ENCODE measurements at regions not wholly inside any gene's neighbourhood (a gene's known extent, or its start where the extent isn't known, plus 50 kb on each side); places are given as distances from the start of the nearest gene placed in this dataset.

- Histone ChIP-seq H3K9me3 (no peaks in the 10 kb centered on the region), H3K4me1 (no peaks in the 10 kb centered on the region), H3K4me3 (no peak overlapping the region), H3K4me2 (no peak overlapping the region), H3K27ac (no peak overlapping the region)
- DNase-seq (ENCODE audit: low read depth in 1 of 2, low spot score in 1 of 2) (no peak), FAIRE-seq (no peak), ATAC-seq (no peak)
- WGBS (ENCODE audit: missing lambda C conversion rate): 17% methylated on average over 3 of the region's 3 CpGs
- POLR2A ChIA-PET: no interaction called here
- CTCF ChIA-PET: no interaction called here
- TF ChIP-seq MAFK (IDR thresholded peaks at IDR 0.05; ENCODE audit: partially characterized antibody) (peak; percentile 72), NFE2L2 (conservative IDR thresholded peaks at IDR 0.05; ENCODE audit: low read length) (peak; percentile 58), JUN (IDR thresholded peaks at IDR 0.05) (no peak), KDM5A (IDR thresholded peaks at IDR 0.05) (no peak), SREBF2 (IDR thresholded peaks at IDR 0.05) (no peak)
These were observed 60.8 kb upstream of the FMR1 start for GRCh38 chrX:147850875-147851274.

GRCh38 chrX:147853701-147854100 lies 58.0 kb upstream of the FMR1 start:
- POLR2A ChIA-PET: no interaction called here

GRCh38 chrX:147859666-147860065 lies 52.1 kb upstream of the FMR1 start:
- Histone ChIP-seq H3K4me2 (no peak overlapping the region), H3K9me3 (no peaks in the 10 kb centered on the region), H3K4me1 (no peaks in the 10 kb centered on the region), H3K27ac (no peak overlapping the region), H3K4me3 (no peak overlapping the region)
- DNase-seq (ENCODE audit: low read depth in 1 of 2, low spot score in 1 of 2): no peak
- ATAC-seq: no peak
- FAIRE-seq: peak; percentile 7
- CTCF ChIA-PET: no interaction called here
- TF ChIP-seq HOXB5 (CRISPR knock-in tag; IDR thresholded peaks at IDR 0.05): no peak
- POLR2A ChIA-PET: no interaction called here
- 0% methylated on average over 2 of the region's 2 CpGs for WGBS (ENCODE audit: missing lambda C conversion rate)

More at GRCh38 chrX:147853701-147854100, 58.0 kb upstream of the FMR1 start:
- Histone ChIP-seq H3K4me2 (no peak overlapping the region), H3K27ac (no peak overlapping the region), H3K4me1 (no peaks in the 10 kb centered on the region), H3K4me3 (no peak overlapping the region), H3K9me3 (no peaks in the 10 kb centered on the region)
- CTCF ChIA-PET: no interaction called here
- DNase-seq (ENCODE audit: low read depth in 1 of 2, low spot score in 1 of 2) (no peak), FAIRE-seq (no peak), ATAC-seq (no peak)
- TF ChIP-seq JUN (IDR thresholded peaks at IDR 0.05) (no peak), PBX3 (IDR thresholded peaks at IDR 0.05) (no peak), EP300 (IDR thresholded peaks at IDR 0.05) (no peak), SREBF2 (IDR thresholded peaks at IDR 0.05) (no peak), RNF2 (IDR thresholded peaks at IDR 0.05; ENCODE audit: borderline replicate concordance, low read depth) (no peak), NPAS2 (CRISPR knock-in tag; IDR thresholded peaks at IDR 0.05; ENCODE audit: borderline replicate concordance) (no peak), NFE2L2 (conservative IDR thresholded peaks at IDR 0.05; ENCODE audit: low read length) (no peak), CBX8 (IDR thresholded peaks at IDR 0.05) (no peak), HOXB5 (CRISPR knock-in tag; IDR thresholded peaks at IDR 0.05) (no peak), CHD4 (IDR thresholded peaks at IDR 0.05; ENCODE audit: borderline replicate concordance) (no peak), CEBPB (IDR thresholded peaks at IDR 0.05) (no peak), HES2 (IDR thresholded peaks at IDR 0.05) (no peak), RARB (CRISPR knock-in tag; IDR thresholded peaks at IDR 0.05) (no peak), HDAC2 (IDR thresholded peaks at IDR 0.05) (no peak), FOSL2 (IDR thresholded peaks at IDR 0.05) (no peak), FOSL2 (CRISPR knock-in tag; IDR thresholded peaks at IDR 0.05) (no peak), FOSB (CRISPR knock-in tag; IDR thresholded peaks at IDR 0.05) (no peak), ZSCAN20 (CRISPR knock-in tag; IDR thresholded peaks at IDR 0.05) (no peak), MYC (IDR thresholded peaks at IDR 0.05; ENCODE audit: borderline replicate concordance, low read length) (no peak), JUNB (IDR thresholded peaks at IDR 0.05) (no peak), TP53 (CRISPR knock-in tag; IDR thresholded peaks at IDR 0.05) (no peak)
- 24% methylated on average over 1 of the region's 2 CpGs for WGBS (ENCODE audit: missing lambda C conversion rate)

Small RNA genes lying in the stretch of these regions (small RNA-seq; reads per million reads assigned to genes)
- gene AC016925.1 (0 reads per million in 6 experiments), gene AC016925.2 (0 reads per million in 6 experiments), gene AL009048.1 (0 reads per million in 6 experiments), gene AL096861.1 (0 reads per million in 6 experiments), gene RNU6-382P (0 reads per million in 6 experiments)

Data from A549 (cell line).